ENCODE measurements at regions not wholly inside any gene's neighbourhood (a gene's known extent, or its start where the extent isn't known, plus 50 kb on each side); places are given as distances from the start of the nearest gene placed in this dataset.
A peak's percentile ranks its signal among the peaks of the same experiment; 100 is the strongest.
"Not testable (repeated sequence)": the region's sequence is repeated elsewhere in the genome, so short reads cannot be mapped to it uniquely, and the experiment has no call there.

DNA sequence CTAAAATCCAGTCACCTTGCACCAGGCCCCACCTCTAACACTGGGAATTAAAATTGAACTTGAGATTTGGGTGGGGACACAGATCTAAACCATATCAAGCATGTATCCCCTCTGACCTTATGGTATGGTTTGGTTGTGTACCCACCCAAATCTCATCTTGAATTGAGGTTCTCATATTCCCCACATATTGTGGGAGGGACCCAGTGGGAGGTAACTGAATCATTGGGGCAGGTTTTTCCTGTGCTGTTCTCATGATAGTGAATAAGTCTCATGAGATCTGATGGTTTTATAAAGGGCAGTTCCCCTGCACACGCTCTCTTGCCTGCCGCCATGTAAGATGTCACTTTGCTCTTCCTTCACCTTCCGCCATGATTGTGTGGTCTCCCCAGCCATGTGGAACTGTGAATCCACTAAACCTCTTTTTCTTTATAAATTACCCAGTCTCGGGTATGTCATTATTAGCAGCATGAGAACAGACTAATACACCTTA, 451.7 kb downstream of the PCNX1 start:
- not testable (repeated sequence) for H2BK120ac ChIP-seq (ENCODE audit: low read depth, low read length); H3K9ac ChIP-seq (ENCODE audit: low read length); H3K27me3 ChIP-seq (ENCODE audit: control insufficient read depth in 1 of 2, insufficient read depth in 1 of 2, low read length in 2 of 2); H3K4me1 ChIP-seq (ENCODE audit: control insufficient read depth, insufficient read depth, low read depth, low read length); H2BK15ac ChIP-seq (ENCODE audit: low read depth, poor library complexity, severe bottlenecking); DNase-seq; H3K14ac ChIP-seq (ENCODE audit: low read length in 2 of 2); H3K4me2 ChIP-seq (ENCODE audit: low read length, poor library complexity, severe bottlenecking); H2BK12ac ChIP-seq (ENCODE audit: low read length in 2 of 2); H2AFZ ChIP-seq (ENCODE audit: low read depth, low read length); H3K27ac ChIP-seq (ENCODE audit: low read length, poor library complexity, severe bottlenecking); H3K9me3 ChIP-seq (ENCODE audit: control insufficient read depth, low read length); H4K91ac ChIP-seq (ENCODE audit: low read length); H2AK5ac ChIP-seq (ENCODE audit: low read length, severe bottlenecking); H3K4me3 ChIP-seq (ENCODE audit: insufficient read depth in 1 of 2, low read depth in 1 of 2, low read length in 2 of 2); H3K23ac ChIP-seq (ENCODE audit: low read length in 2 of 2); H4K8ac ChIP-seq (ENCODE audit: low read length); H3K36me3 ChIP-seq (ENCODE audit: control insufficient read depth in 1 of 2, insufficient read depth in 2 of 2, low read depth in 1 of 2, low read length in 2 of 2); H2BK5ac ChIP-seq (ENCODE audit: low read depth, low read length, poor library complexity, severe bottlenecking); H3K18ac ChIP-seq (ENCODE audit: low read depth in 1 of 2, low read length in 2 of 2); H3K4ac ChIP-seq (ENCODE audit: low read depth in 1 of 2, low read length in 2 of 2)
- WGBS: 94% methylated on average over 3 of the region's 4 CpGs
- peaks cover 26% of the 10 kb centered on the region for H3K79me1 ChIP-seq (replicated peaks; ENCODE audit: low read length, poor library complexity, severe bottlenecking)

- no peak overlapping the region for H3K4ac ChIP-seq (ENCODE audit: low read depth in 1 of 2, low read length in 2 of 2)
- no peak for DNase-seq
- no peak overlapping the region for H2AFZ ChIP-seq (ENCODE audit: low read depth, low read length)
- no peaks in the 10 kb centered on the region for H3K9me3 ChIP-seq (ENCODE audit: control insufficient read depth, low read length)
- H4K91ac ChIP-seq (ENCODE audit: low read length): no peak overlapping the region
- H3K27ac ChIP-seq (ENCODE audit: low read length, poor library complexity, severe bottlenecking): no peak overlapping the region
- no peaks in the 10 kb centered on the region for H3K36me3 ChIP-seq (ENCODE audit: control insufficient read depth in 1 of 2, insufficient read depth in 2 of 2, low read depth in 1 of 2, low read length in 2 of 2)
- WGBS: 100% methylated on average over 1 of the region's 3 CpGs
- H3K4me1 ChIP-seq (ENCODE audit: control insufficient read depth, insufficient read depth, low read depth, low read length): peaks cover 5% of the 10 kb centered on the region
- H2BK120ac ChIP-seq (ENCODE audit: low read depth, low read length): no peak overlapping the region
- no peak overlapping the region for H3K4me2 ChIP-seq (ENCODE audit: low read length, poor library complexity, severe bottlenecking)
- no peak overlapping the region for H3K23ac ChIP-seq (ENCODE audit: low read length in 2 of 2)
- no peak overlapping the region for H3K4me3 ChIP-seq (ENCODE audit: insufficient read depth in 1 of 2, low read depth in 1 of 2, low read length in 2 of 2)
- no peak overlapping the region for H2BK5ac ChIP-seq (ENCODE audit: low read depth, low read length, poor library complexity, severe bottlenecking)
- no peak overlapping the region for H3K18ac ChIP-seq (ENCODE audit: low read depth in 1 of 2, low read length in 2 of 2)
- H2AK5ac ChIP-seq (ENCODE audit: low read length, severe bottlenecking): no peak overlapping the region
- no peaks in the 10 kb centered on the region for H3K27me3 ChIP-seq (ENCODE audit: control insufficient read depth in 1 of 2, insufficient read depth in 1 of 2, low read length in 2 of 2)
- H2BK12ac ChIP-seq (ENCODE audit: low read length in 2 of 2): no peak overlapping the region
- no peak overlapping the region for H3K9ac ChIP-seq (ENCODE audit: low read length)
- no peak overlapping the region for H4K8ac ChIP-seq (ENCODE audit: low read length)
- H2BK15ac ChIP-seq (ENCODE audit: low read depth, poor library complexity, severe bottlenecking): no peak overlapping the region
- peaks cover 22% of the 10 kb centered on the region for H3K79me1 ChIP-seq (replicated peaks; ENCODE audit: low read length, poor library complexity, severe bottlenecking)
- no peak overlapping the region for H3K14ac ChIP-seq (ENCODE audit: low read length in 2 of 2)
Measured at GRCh38 chr14:71359823-71360222, 452.6 kb downstream of the PCNX1 start.

DNA sequence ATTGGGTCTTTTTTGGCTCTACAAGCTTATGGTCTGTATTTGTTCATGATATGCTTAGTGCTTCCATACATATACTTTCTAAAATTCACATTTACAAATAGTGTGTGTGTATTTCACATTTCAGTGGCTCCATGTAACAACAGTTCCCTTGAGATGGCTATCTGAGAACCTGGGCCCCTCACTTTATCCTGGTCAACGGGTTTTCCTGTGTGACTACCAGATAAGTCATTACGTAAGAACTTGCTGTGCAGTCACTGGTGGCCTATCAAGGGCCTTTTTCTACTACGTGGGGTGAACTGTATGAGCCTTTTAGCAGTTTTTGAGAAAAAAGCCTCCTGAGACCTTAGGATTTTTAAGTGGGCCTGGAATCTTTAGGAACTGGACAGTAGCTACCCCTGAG, 454.1 kb downstream of the PCNX1 start:
- Histone ChIP-seq H3K4ac (ENCODE audit: low read depth in 1 of 2, low read length in 2 of 2) (no peak overlapping the region), H2AFZ (ENCODE audit: low read depth, low read length) (no peak overlapping the region), H3K4me2 (ENCODE audit: low read length, poor library complexity, severe bottlenecking) (no peak overlapping the region), H3K9ac (ENCODE audit: low read length) (no peak overlapping the region), H2BK5ac (ENCODE audit: low read depth, low read length, poor library complexity, severe bottlenecking) (no peak overlapping the region), H4K91ac (ENCODE audit: low read length) (no peak overlapping the region), H3K23ac (ENCODE audit: low read length in 2 of 2) (no peak overlapping the region), H4K8ac (ENCODE audit: low read length) (no peak overlapping the region), H2AK5ac (ENCODE audit: low read length, severe bottlenecking) (no peak overlapping the region), H3K9me3 (ENCODE audit: control insufficient read depth, low read length) (no peaks in the 10 kb centered on the region), H3K14ac (ENCODE audit: low read length in 2 of 2) (no peak overlapping the region), H3K4me1 (ENCODE audit: control insufficient read depth, insufficient read depth, low read depth, low read length) (peaks cover 7% of the 10 kb centered on the region), H3K27ac (ENCODE audit: low read length, poor library complexity, severe bottlenecking) (no peak overlapping the region), H3K18ac (ENCODE audit: low read depth in 1 of 2, low read length in 2 of 2) (no peak overlapping the region), H3K27me3 (ENCODE audit: control insufficient read depth in 1 of 2, insufficient read depth in 1 of 2, low read length in 2 of 2) (no peaks in the 10 kb centered on the region), H2BK120ac (ENCODE audit: low read depth, low read length) (no peak overlapping the region), H2BK12ac (ENCODE audit: low read length in 2 of 2) (no peak overlapping the region), H3K4me3 (ENCODE audit: insufficient read depth in 1 of 2, low read depth in 1 of 2, low read length in 2 of 2) (no peak overlapping the region), H3K79me1 (replicated peaks; ENCODE audit: low read length, poor library complexity, severe bottlenecking) (peaks cover 24% of the 10 kb centered on the region), H2BK15ac (ENCODE audit: low read depth, poor library complexity, severe bottlenecking) (no peak overlapping the region), H3K36me3 (ENCODE audit: control insufficient read depth in 1 of 2, insufficient read depth in 2 of 2, low read depth in 1 of 2, low read length in 2 of 2) (no peaks in the 10 kb centered on the region)
- peak; percentile 41 for DNase-seq
- WGBS: 47% methylated on average over 3 of the region's 3 CpGs

GRCh38 chr14:71361874-71362273, 454.6 kb downstream of the PCNX1 start:
- H3K9me3 ChIP-seq (ENCODE audit: control insufficient read depth, low read length): no peaks in the 10 kb centered on the region
- H3K9ac ChIP-seq (ENCODE audit: low read length): no peak overlapping the region
- no peak for DNase-seq
- H2BK15ac ChIP-seq (ENCODE audit: low read depth, poor library complexity, severe bottlenecking): no peak overlapping the region
- no peak overlapping the region for H3K4me2 ChIP-seq (ENCODE audit: low read length, poor library complexity, severe bottlenecking)
- H2AFZ ChIP-seq (ENCODE audit: low read depth, low read length): no peak overlapping the region
- no peak overlapping the region for H3K4ac ChIP-seq (ENCODE audit: low read depth in 1 of 2, low read length in 2 of 2)
- no peaks in the 10 kb centered on the region for H3K36me3 ChIP-seq (ENCODE audit: control insufficient read depth in 1 of 2, insufficient read depth in 2 of 2, low read depth in 1 of 2, low read length in 2 of 2)
- H3K23ac ChIP-seq (ENCODE audit: low read length in 2 of 2): no peak overlapping the region
- no peak overlapping the region for H3K14ac ChIP-seq (ENCODE audit: low read length in 2 of 2)
- H2AK5ac ChIP-seq (ENCODE audit: low read length, severe bottlenecking): no peak overlapping the region
- peaks cover 7% of the 10 kb centered on the region for H3K4me1 ChIP-seq (ENCODE audit: control insufficient read depth, insufficient read depth, low read depth, low read length)
- H3K18ac ChIP-seq (ENCODE audit: low read depth in 1 of 2, low read length in 2 of 2): no peak overlapping the region
- no peak overlapping the region for H2BK12ac ChIP-seq (ENCODE audit: low read length in 2 of 2)
- 99% methylated on average over 7 of the region's 8 CpGs for WGBS
- no peak overlapping the region for H2BK5ac ChIP-seq (ENCODE audit: low read depth, low read length, poor library complexity, severe bottlenecking)
- no peak overlapping the region for H4K8ac ChIP-seq (ENCODE audit: low read length)
- H2BK120ac ChIP-seq (ENCODE audit: low read depth, low read length): no peak overlapping the region
- H4K91ac ChIP-seq (ENCODE audit: low read length): no peak overlapping the region
- peaks cover 24% of the 10 kb centered on the region for H3K79me1 ChIP-seq (replicated peaks; ENCODE audit: low read length, poor library complexity, severe bottlenecking)
- no peak overlapping the region for H3K4me3 ChIP-seq (ENCODE audit: insufficient read depth in 1 of 2, low read depth in 1 of 2, low read length in 2 of 2)
- no peak overlapping the region for H3K27ac ChIP-seq (ENCODE audit: low read length, poor library complexity, severe bottlenecking)
- H3K27me3 ChIP-seq (ENCODE audit: control insufficient read depth in 1 of 2, insufficient read depth in 1 of 2, low read length in 2 of 2): no peaks in the 10 kb centered on the region

All from mesenchymal stem cell (in vitro differentiated cells and primary cell).